Thoracic aorta (tissue), 2 donors: ENCODE measurements at regions not wholly inside any gene's neighbourhood (a gene's known extent, or its start where the extent isn't known, plus 50 kb on each side); places are given as distances from the start of the nearest gene placed in this dataset.

ENCODE experiments used
- ATAC-seq: fragments of 150-250 bp; one replicate; pipeline ENCODE4 v1.8.0; 2017; ENCODE audit warnings: low read depth; ENCODE audit not compliant: insufficient number of reproducible peaks, low FRiP score
- DNase-seq: peaks from one replicate; pipeline ENCODE4 v3.0.0-alpha.2; 2020; ENCODE audit warnings: low spot score
- H3K27ac ChIP-seq, 2 donors: fragments of 200-600 bp; sonication (generic); 1 replicate in 1 of 2; 2 replicates in 1 of 2; pipeline ENCODE4 v1.5.1; 2016; ENCODE audit warnings: mild to moderate bottlenecking in 2 of 2, moderate library complexity in 2 of 2
- H3K27me3 ChIP-seq: fragments of 200-600 bp; sonication (generic); replicated peaks from 2 replicates; pipeline ENCODE4 v1.6.0; 2016; ENCODE audit warnings: mild to moderate bottlenecking; ENCODE audit not compliant: insufficient read depth
- H3K36me3 ChIP-seq: fragments of 200-600 bp; sonication (generic); one replicate; pipeline ENCODE4 v1.5.1; 2016
- H3K4me1 ChIP-seq, 2 donors: fragments of 200-600 bp; sonication (generic); 1 replicate in 1 of 2; 2 replicates in 1 of 2; pipeline versions ENCODE4 v1.5.1 to v1.6.0; 2016; ENCODE audit warnings: low read depth in 2 of 2, mild to moderate bottlenecking in 1 of 2; ENCODE audit not compliant: control insufficient read depth in 1 of 2
- H3K4me3 ChIP-seq: fragments of 200-600 bp; sonication (generic); 2 replicates; pipeline ENCODE4 v1.5.1; 2016; ENCODE audit warnings: mild to moderate bottlenecking
- H3K9me3 ChIP-seq: fragments of 200-600 bp; sonication (generic); 2 replicates; pipeline ENCODE4 v1.5.1; 2016
- CTCF ChIP-seq: fragments of 200-600 bp; sonication (generic); IDR thresholded peaks from one replicate; pipeline ENCODE4 v1.5.1; 2019; ENCODE audit warnings: antibody characterized with exemption

- no peaks in the 10 kb centered on the region for H3K4me1 ChIP-seq
- ATAC-seq (no peak), DNase-seq (no peak)
- TF ChIP-seq CTCF: no peak
- H3K36me3 ChIP-seq: no peaks in the 10 kb centered on the region
- H3K4me3 ChIP-seq: no peak overlapping the region
- H3K9me3 ChIP-seq: no peaks in the 10 kb centered on the region
- H3K27me3 ChIP-seq: no peaks in the 10 kb centered on the region
- H3K27ac ChIP-seq: no peak overlapping the region
These were observed 121.3 kb downstream of the PRLHR start for GRCh38 chr10:118474111-118474510.

GRCh38 chr10:118473305-118473960 is 122.0 kb downstream of the PRLHR start:
- Histone ChIP-seq H3K4me3 (no peak overlapping the region), H3K9me3 (no peaks in the 10 kb centered on the region), H3K27ac (no peak overlapping the region), H3K36me3 (no peaks in the 10 kb centered on the region), H3K27me3 (no peaks in the 10 kb centered on the region), H3K4me1 (no peaks in the 10 kb centered on the region)
- no peak for TF ChIP-seq CTCF
- ATAC-seq: no peak
- no peak for DNase-seq

- no peaks in the 10 kb centered on the region for H3K36me3 ChIP-seq
- no peak for DNase-seq
- no peak overlapping the region for H3K4me3 ChIP-seq
- no peak for TF ChIP-seq CTCF
- H3K9me3 ChIP-seq: no peaks in the 10 kb centered on the region
- no peak overlapping the region for H3K27ac ChIP-seq
- H3K27me3 ChIP-seq: no peaks in the 10 kb centered on the region
- no peak for ATAC-seq
- no peaks in the 10 kb centered on the region for H3K4me1 ChIP-seq
These were observed 122.8 kb downstream of the PRLHR start for GRCh38 chr10:118472415-118473304.

- Histone ChIP-seq H3K9me3 (no peaks in the 10 kb centered on the region), H3K4me3 (no peak overlapping the region), H3K36me3 (no peaks in the 10 kb centered on the region), H3K27me3 (no peaks in the 10 kb centered on the region), H3K27ac (no peak overlapping the region), H3K4me1 (no peaks in the 10 kb centered on the region)
- ATAC-seq (no peak), DNase-seq (no peak)
- no peak for TF ChIP-seq CTCF
These were observed 123.6 kb downstream of the PRLHR start for GRCh38 chr10:118471863-118472262.

- DNase-seq: no peak
- H3K27me3 ChIP-seq: no peaks in the 10 kb centered on the region
- TF ChIP-seq CTCF: no peak
These were observed 125.0 kb downstream of the PRLHR start for GRCh38 chr10:118470470-118470869.

More at GRCh38 chr10:118470470-118470869, 125.0 kb downstream of the PRLHR start:
- no peak overlapping the region for H3K4me3 ChIP-seq
- H3K27ac ChIP-seq: no peak overlapping the region
- no peaks in the 10 kb centered on the region for H3K36me3 ChIP-seq
- H3K9me3 ChIP-seq: no peaks in the 10 kb centered on the region
- no peaks in the 10 kb centered on the region for H3K4me1 ChIP-seq
- ATAC-seq: no peak
